Heart right ventricle (tissue), 16 donors: ENCODE measurements at regions not wholly inside any gene's neighbourhood (a gene's known extent, or its start where the extent isn't known, plus 50 kb on each side); places are given as distances from the start of the nearest gene placed in this dataset.

ENCODE experiments used
- ATAC-seq, 8 donors: fragments of 200-7000 bp; cut with Tn5 transposase; one replicate each; pipeline ENCODE4 v1.9.1; 2020; ENCODE audit warnings: mild to moderate bottlenecking in 8 of 8, moderate library complexity in 8 of 8, moderate number of reproducible peaks in 1 of 8
- DNase-seq, 2 donors: peaks; one replicate each; pipeline ENCODE4 v3.0.0-alpha.2; 2020
- H3K27ac ChIP-seq, 10 donors: fragments of 200-600 bp; sonication (generic) in 2 of 10; one replicate each; pipeline versions ENCODE4 v1.5.0 to v1.8.0; 2020 to 2022; ENCODE audit warnings: mild to moderate bottlenecking in 3 of 10
- H3K27me3 ChIP-seq, 7 donors: fragments of 200-600 bp; one replicate each; pipeline ENCODE4 v1.8.0; 2021 to 2022; ENCODE audit warnings: mild to moderate bottlenecking in 2 of 7
- H3K36me3 ChIP-seq, 9 donors: fragments of 200-600 bp; sonication (generic) in 1 of 9; one replicate each; pipeline versions ENCODE4 v1.5.0 to v1.8.0; 2020 to 2022; ENCODE audit warnings: mild to moderate bottlenecking in 2 of 9
- H3K4me1 ChIP-seq, 9 donors: fragments of 200-600 bp; sonication (generic) in 1 of 9; one replicate each; pipeline versions ENCODE4 v1.5.0 to v1.8.0; 2020 to 2022; ENCODE audit warnings: mild to moderate bottlenecking in 4 of 9
- H3K4me3 ChIP-seq, 10 donors: fragments of 200-600 bp; sonication (generic) in 2 of 10; one replicate each; pipeline versions ENCODE4 v1.5.0 to v1.8.0; 2020 to 2022; ENCODE audit warnings: mild to moderate bottlenecking in 7 of 10, moderate library complexity in 2 of 10
- H3K9me3 ChIP-seq, 11 donors: fragments of 200-600 bp in 10 of 11; sonication (generic) in 2 of 11; one replicate each; pipeline versions ENCODE4 v1.5.0 to v1.8.0; 2013 to 2022; ENCODE audit warnings: mild to moderate bottlenecking in 2 of 11, control low read depth in 1 of 11, moderate library complexity in 1 of 11
- CTCF ChIP-seq, 9 donors: fragments of 200-600 bp; sonication (generic) in 2 of 9; IDR thresholded peaks; one replicate each; pipeline versions ENCODE4 v1.5.0 to v1.8.0; 2021 to 2022; ENCODE audit warnings: antibody characterized with exemption in 9 of 9, mild to moderate bottlenecking in 5 of 9, moderate library complexity in 1 of 9
- WGBS, 2 donors: extraction: QIAGEN DNeasy Blood & Tissue Kit; methylation state at CpG; one replicate each; pipeline ENCODE4 v1.1.7; 2013; ENCODE audit warnings: inconsistent platforms in 1 of 2; 5-methylcytosine and 5-hydroxymethylcytosine counted together
- intact Hi-C, 10 donors: fragments of 100-400 bp; cut with DNase I; formaldehyde crosslinking; loops; one replicate each; pipeline versions ENCODE4 v1.11.1 to v1.14.2; 2022
- donor health status: Arrhythmogenic right ventricular cardiomyopathy.
- donor health status: ischemic (EF 13 %, LVEDD 7.1; RV severe dilation, severe dysfunction).
- donor health status: healthy with polysubstance abuse.
- donor health status: DM: no; HTN: yes; CAD: no.
- donor health status: DM: no; HTN: no; CAD: no.
- donor health status: ischemic (EF 25% LVEDD 6.9; RV normal size, moderate dysfunction).
- donor health status: ischemic (EF 25% LVEDD 5.7; RV mildly dilated, moderate dysfunction).
- donor health status: healthy.
- donor health status: DM: yes; HTN: yes; CAD: no.
- donor health status: Ischemic cardiomyopathy.
- donor health status: ischemic (EF 35%, LVEDD 5.7; RV mildly dilated, moderate dysfunction).
- donor health status: nonischemic (EF 11% LVEDD 7.7; RV severe dilation, severe dysfunction).
- donor health status: DM: yes; HTN: yes; CAD: no.
- donor health status: PGD.
- donor health status: ischemic (EF 29% LVEDD 5.4; RV normal size, mild dysfunction).
- donor health status: nonischemic (EF 23%, LVEDD 6.1; RV moderate dilation, normal function).

- no peak overlapping the region for H3K4me3 ChIP-seq
- no peak for TF ChIP-seq CTCF (IDR thresholded peaks at IDR 0.05)
- H3K9me3 ChIP-seq: peaks cover 0 to 4% (median 0%) of the 10 kb centered on the region in 11 donors
- no peak overlapping the region for H3K27ac ChIP-seq
- WGBS, 2 donors: 64 to 71% methylated on average over 3 of the region's 3 CpGs
- H3K36me3 ChIP-seq: no peaks in the 10 kb centered on the region
- ATAC-seq (no peak), DNase-seq (no peak)
- intact Hi-C loops: loop anchor here in 1 of 10 donors (10.0 kb wide), 1 partner anchor 908 kb away; no protein-coding TSS in a partner anchor
- H3K27me3 ChIP-seq: no peaks in the 10 kb centered on the region
- H3K4me1 ChIP-seq: no peaks in the 10 kb centered on the region
Measured at GRCh38 chr11:41982975-41983374, 523.5 kb upstream of the LRRC4C start.

GRCh38 chr11:41983475-41983874, 524.0 kb upstream of the LRRC4C start:
- no peak overlapping the region for H3K27ac ChIP-seq
- ATAC-seq (no peak), DNase-seq (no peak)
- no peak overlapping the region for H3K4me3 ChIP-seq
- no peaks in the 10 kb centered on the region for H3K4me1 ChIP-seq
- no peaks in the 10 kb centered on the region for H3K27me3 ChIP-seq
- intact Hi-C loops: loop anchor here in 1 of 10 donors (10.0 kb wide), 1 partner anchor 909 kb away; no protein-coding TSS in a partner anchor
- no peaks in the 10 kb centered on the region for H3K9me3 ChIP-seq
- no peak for TF ChIP-seq CTCF (IDR thresholded peaks at IDR 0.05)
- H3K36me3 ChIP-seq: no peaks in the 10 kb centered on the region

GRCh38 chr11:41984023-41984422, 524.6 kb upstream of the LRRC4C start:
- Histone ChIP-seq H3K27me3 (no peaks in the 10 kb centered on the region), H3K9me3 (no peaks in the 10 kb centered on the region), H3K4me3 (no peak overlapping the region), H3K4me1 (no peaks in the 10 kb centered on the region), H3K36me3 (no peaks in the 10 kb centered on the region), H3K27ac (no peak overlapping the region)
- WGBS, 2 donors: 39 to 47% methylated on average over 2 of the region's 2 CpGs
- ATAC-seq (no peak), DNase-seq (no peak)
- intact Hi-C loops: loop anchor here in 1 of 10 donors (10.0 kb wide), 1 partner anchor 909 kb away; no protein-coding TSS in a partner anchor
- TF ChIP-seq CTCF (IDR thresholded peaks at IDR 0.05): no peak

GRCh38 chr11:41985799-41986198, 526.3 kb upstream of the LRRC4C start:
- ATAC-seq (no peak), DNase-seq (no peak)
- no peak for TF ChIP-seq CTCF (IDR thresholded peaks at IDR 0.05)
- Histone ChIP-seq H3K27me3 (no peaks in the 10 kb centered on the region), H3K4me3 (no peak overlapping the region), H3K27ac (no peak overlapping the region), H3K36me3 (no peaks in the 10 kb centered on the region), H3K9me3 (no peaks in the 10 kb centered on the region), H3K4me1 (no peaks in the 10 kb centered on the region)
- intact Hi-C loops: loop anchor here in 1 of 10 donors (10.0 kb wide), 1 partner anchor 911 kb away; no protein-coding TSS in a partner anchor
- WGBS, 2 donors: 96% methylated on average over 6 of the region's 6 CpGs
